T-helper 1 cell treated with Interleukin-12 subunit alpha and Interleukin-12 subunit beta and Interleukin-4 antibody, amounts not matched to agents 30 ng/mL and 1 ng/mL, for 36 hours (primary cell): ENCODE measurements at regions not wholly inside any gene's neighbourhood (a gene's known extent, or its start where the extent isn't known, plus 50 kb on each side); places are given as distances from the start of the nearest gene placed in this dataset.
"Not testable (repeated sequence)": the region's sequence is repeated elsewhere in the genome, so short reads cannot be mapped to it uniquely, and the experiment has no call there.

ENCODE experiments used
- intact Hi-C: fragments of 100-400 bp; cut with micrococcal nuclease; formaldehyde crosslinking; loops from one replicate; pipeline ENCODE4 v1.15.1; 2024

GRCh38 chr11:10975287-10975721, 117.5 kb upstream of the ZBED5 start:
- intact Hi-C loops = no loop called here

- intact Hi-C loops = no loop called here
These were observed 115.6 kb upstream of the ZBED5 start for GRCh38 chr11:10973416-10973815.

GRCh38 chr11:10970926-10971325, 113.1 kb upstream of the ZBED5 start:
- intact Hi-C loops = no loop called here

- intact Hi-C loops = no loop called here
These were observed 111.5 kb upstream of the ZBED5 start for GRCh38 chr11:10969387-10969786.

- intact Hi-C loops = not testable (repeated sequence)
These were observed 99.0 kb upstream of the ZBED5 start for GRCh38 chr11:10956884-10957283.

- intact Hi-C loops = no loop called here
These were observed 97.8 kb upstream of the ZBED5 start for GRCh38 chr11:10955616-10956015.

GRCh38 chr11:10954184-10954583, 96.3 kb upstream of the ZBED5 start:
- intact Hi-C loops = no loop called here

- intact Hi-C loops = no loop called here
These were observed 95.0 kb upstream of the ZBED5 start for GRCh38 chr11:10952872-10953271.

- intact Hi-C loops = not testable (repeated sequence)
These were observed 90.1 kb upstream of the ZBED5 start for GRCh38 chr11:10947935-10948334.

- intact Hi-C loops = no loop called here
These were observed 88.2 kb upstream of the ZBED5 start for GRCh38 chr11:10946072-10946471.

GRCh38 chr11:10945196-10945595, 87.3 kb upstream of the ZBED5 start:
- intact Hi-C loops = no loop called here

- intact Hi-C loops = no loop called here
These were observed 86.1 kb upstream of the ZBED5 start for GRCh38 chr11:10943968-10944367.

- intact Hi-C loops = no loop called here
These were observed 84.8 kb upstream of the ZBED5 start for GRCh38 chr11:10942620-10943019.

- intact Hi-C loops = no loop called here
These were observed 84.0 kb upstream of the ZBED5 start for GRCh38 chr11:10941871-10942270.

GRCh38 chr11:10941414-10941813, 83.6 kb upstream of the ZBED5 start:
- intact Hi-C loops = no loop called here

- intact Hi-C loops = no loop called here
These were observed 81.0 kb upstream of the ZBED5 start for GRCh38 chr11:10938650-10939387.

- intact Hi-C loops = no loop called here
These were observed 80.4 kb upstream of the ZBED5 start for GRCh38 chr11:10938231-10938630.

- intact Hi-C loops = no loop called here
These were observed 79.5 kb upstream of the ZBED5 start for GRCh38 chr11:10937385-10937771.

GRCh38 chr11:10936626-10937384, 79.0 kb upstream of the ZBED5 start:
- intact Hi-C loops = no loop called here

- intact Hi-C loops = no loop called here
These were observed 77.2 kb upstream of the ZBED5 start for GRCh38 chr11:10935015-10935559.

GRCh38 chr11:10934293-10934860, 76.5 kb upstream of the ZBED5 start:
- intact Hi-C loops = loop anchor here (5.0 kb wide), 3 partner anchors 333 to 913 kb away; partner anchors contain the start of gene GALNT18
